ENCODE measurements at regions not wholly inside any gene's neighbourhood (a gene's known extent, or its start where the extent isn't known, plus 50 kb on each side); places are given as distances from the start of the nearest gene placed in this dataset.

- no peak for TF ChIP-seq EP300 (IDR thresholded peaks at IDR 0.05)
- TF ChIP-seq, protein P1, sequence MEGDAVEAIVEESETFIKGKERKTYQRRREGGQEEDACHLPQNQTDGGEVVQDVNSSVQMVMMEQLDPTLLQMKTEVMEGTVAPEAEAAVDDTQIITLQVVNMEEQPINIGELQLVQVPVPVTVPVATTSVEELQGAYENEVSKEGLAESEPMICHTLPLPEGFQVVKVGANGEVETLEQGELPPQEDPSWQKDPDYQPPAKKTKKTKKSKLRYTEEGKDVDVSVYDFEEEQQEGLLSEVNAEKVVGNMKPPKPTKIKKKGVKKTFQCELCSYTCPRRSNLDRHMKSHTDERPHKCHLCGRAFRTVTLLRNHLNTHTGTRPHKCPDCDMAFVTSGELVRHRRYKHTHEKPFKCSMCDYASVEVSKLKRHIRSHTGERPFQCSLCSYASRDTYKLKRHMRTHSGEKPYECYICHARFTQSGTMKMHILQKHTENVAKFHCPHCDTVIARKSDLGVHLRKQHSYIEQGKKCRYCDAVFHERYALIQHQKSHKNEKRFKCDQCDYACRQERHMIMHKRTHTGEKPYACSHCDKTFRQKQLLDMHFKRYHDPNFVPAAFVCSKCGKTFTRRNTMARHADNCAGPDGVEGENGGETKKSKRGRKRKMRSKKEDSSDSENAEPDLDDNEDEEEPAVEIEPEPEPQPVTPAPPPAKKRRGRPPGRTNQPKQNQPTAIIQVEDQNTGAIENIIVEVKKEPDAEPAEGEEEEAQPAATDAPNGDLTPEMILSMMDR (IDR thresholded peaks at IDR 0.05) = no peak
- no peak for TF ChIP-seq POLR2AphosphoS5 (IDR thresholded peaks at IDR 0.05)
- TF ChIP-seq POLR2A (IDR thresholded peaks at IDR 0.05) = no peak
These were observed 260.6 kb downstream of the PSAT1 start for GRCh38 chr9:78557540-78557939.

Measured in stomach (tissue), 4 donors.